Left lung (tissue), 4 donors: ENCODE measurements at regions not wholly inside any gene's neighbourhood (a gene's known extent, or its start where the extent isn't known, plus 50 kb on each side); places are given as distances from the start of the nearest gene placed in this dataset.

Experiments used
- ATAC-seq: fragments of 200-7000 bp; cut with Tn5 transposase; one replicate; pipeline ENCODE4 v1.9.1; 2020; ENCODE audit warnings: moderate library complexity
- DNase-seq, 4 donors: peaks; one replicate each; pipeline ENCODE4 v3.0.0-alpha.2; 2013 to 2020
- H3K27ac ChIP-seq, 2 donors: fragments of 200-600 bp; sonication (generic) in 1 of 2; one replicate each; pipeline versions ENCODE4 v1.5.0 to v1.8.0; 2020 to 2021
- H3K27me3 ChIP-seq, 2 donors: fragments of 200-600 bp; sonication (generic) in 1 of 2; one replicate each; pipeline versions ENCODE4 v1.5.0 to v1.8.0; 2020 to 2021
- H3K36me3 ChIP-seq, 2 donors: fragments of 200-600 bp; sonication (generic) in 1 of 2; one replicate each; pipeline versions ENCODE4 v1.5.0 to v1.8.0; 2020 to 2021
- H3K4me1 ChIP-seq, 2 donors: fragments of 200-600 bp; one replicate each; pipeline ENCODE4 v1.8.0; 2021
- H3K4me3 ChIP-seq, 2 donors: fragments of 200-600 bp; sonication (generic) in 1 of 2; one replicate each; pipeline versions ENCODE4 v1.5.0 to v1.8.0; 2020 to 2021; ENCODE audit warnings: mild to moderate bottlenecking in 1 of 2
- H3K9me3 ChIP-seq, 2 donors: fragments of 200-600 bp; sonication (generic) in 1 of 2; one replicate each; pipeline versions ENCODE4 v1.5.0 to v1.8.0; 2020 to 2021
- intact Hi-C, 2 donors: fragments of 100-400 bp; cut with DNase I; formaldehyde crosslinking; loops; one replicate each; pipeline versions ENCODE4 v1.11.2 to v1.14.2; 2022
- TF ChIP-seq, protein P1 (sequence below), 2 donors: fragments of 200-600 bp; sonication (generic) in 1 of 2; IDR thresholded peaks; one replicate each; pipeline versions ENCODE4 v1.5.0 to v1.8.0; 2021; ENCODE audit warnings: antibody characterized with exemption in 2 of 2
- donor health status: DM: no; HTN: yes; CAD: no.
- donor health status: DM: no; HTN: no; CAD: no.

DNA sequence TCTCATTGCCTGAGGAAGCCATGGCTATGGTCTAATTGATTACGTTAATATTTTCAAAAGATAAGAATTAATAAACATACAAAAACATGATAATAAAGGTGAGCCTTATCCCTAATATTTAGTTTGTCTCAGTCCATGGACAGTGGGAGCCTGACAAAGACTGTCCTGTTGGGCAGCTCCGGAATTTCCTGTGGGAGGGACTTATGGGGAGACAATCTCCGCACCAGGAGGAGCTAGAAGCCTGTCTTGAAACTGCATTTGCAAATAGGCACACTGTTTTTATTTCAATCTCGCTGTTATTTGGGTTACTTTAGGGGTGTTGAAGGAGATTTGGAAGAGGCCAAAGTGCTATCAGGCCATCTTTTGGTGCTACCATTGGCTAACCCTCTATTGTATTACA is 50.8 kb upstream of the ZDHHC17 start:
- Histone ChIP-seq H3K4me1 (no peaks in the 10 kb centered on the region), H3K9me3 (no peaks in the 10 kb centered on the region), H3K27me3 (no peaks in the 10 kb centered on the region), H3K27ac (no peak overlapping the region), H3K4me3 (no peak overlapping the region), H3K36me3 (no peaks in the 10 kb centered on the region)
- DNase-seq (no peak), ATAC-seq (no peak)
- TF ChIP-seq, protein P1, sequence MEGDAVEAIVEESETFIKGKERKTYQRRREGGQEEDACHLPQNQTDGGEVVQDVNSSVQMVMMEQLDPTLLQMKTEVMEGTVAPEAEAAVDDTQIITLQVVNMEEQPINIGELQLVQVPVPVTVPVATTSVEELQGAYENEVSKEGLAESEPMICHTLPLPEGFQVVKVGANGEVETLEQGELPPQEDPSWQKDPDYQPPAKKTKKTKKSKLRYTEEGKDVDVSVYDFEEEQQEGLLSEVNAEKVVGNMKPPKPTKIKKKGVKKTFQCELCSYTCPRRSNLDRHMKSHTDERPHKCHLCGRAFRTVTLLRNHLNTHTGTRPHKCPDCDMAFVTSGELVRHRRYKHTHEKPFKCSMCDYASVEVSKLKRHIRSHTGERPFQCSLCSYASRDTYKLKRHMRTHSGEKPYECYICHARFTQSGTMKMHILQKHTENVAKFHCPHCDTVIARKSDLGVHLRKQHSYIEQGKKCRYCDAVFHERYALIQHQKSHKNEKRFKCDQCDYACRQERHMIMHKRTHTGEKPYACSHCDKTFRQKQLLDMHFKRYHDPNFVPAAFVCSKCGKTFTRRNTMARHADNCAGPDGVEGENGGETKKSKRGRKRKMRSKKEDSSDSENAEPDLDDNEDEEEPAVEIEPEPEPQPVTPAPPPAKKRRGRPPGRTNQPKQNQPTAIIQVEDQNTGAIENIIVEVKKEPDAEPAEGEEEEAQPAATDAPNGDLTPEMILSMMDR (IDR thresholded peaks at IDR 0.05), result no peak
- intact Hi-C loops, result no loop called here

DNA sequence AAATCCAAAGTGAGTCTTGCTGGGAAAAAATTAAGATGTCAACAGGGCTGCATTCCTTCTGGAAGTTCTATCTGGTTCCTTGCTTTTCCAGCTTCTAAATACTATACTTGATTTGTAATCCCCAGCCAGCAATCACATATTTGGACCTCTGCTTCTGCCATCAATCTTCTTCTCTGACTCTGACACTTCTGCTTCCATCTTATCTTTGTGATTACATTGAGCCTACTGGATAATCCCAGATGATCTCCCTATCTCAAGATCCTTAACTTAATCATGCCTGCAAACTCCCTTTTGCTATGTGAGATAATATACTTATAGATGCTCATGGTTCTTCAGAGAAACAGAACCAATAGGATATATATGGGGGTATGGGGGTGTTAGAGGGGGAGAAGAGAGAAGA is 49.9 kb upstream of the ZDHHC17 start:
- Histone ChIP-seq H3K4me1 (no peaks in the 10 kb centered on the region), H3K27me3 (no peaks in the 10 kb centered on the region), H3K27ac (no peak overlapping the region), H3K36me3 (no peaks in the 10 kb centered on the region), H3K9me3 (no peaks in the 10 kb centered on the region), H3K4me3 (no peak overlapping the region)
- ATAC-seq (no peak), DNase-seq (no peak)
- intact Hi-C loops, result no loop called here
- TF ChIP-seq, protein P1 (IDR thresholded peaks at IDR 0.05), result no peak
